ENCODE measurements at regions not wholly inside any gene's neighbourhood (a gene's known extent, or its start where the extent isn't known, plus 50 kb on each side); places are given as distances from the start of the nearest gene placed in this dataset.

- H3K9me3 ChIP-seq (ENCODE audit: low read length) = no peaks in the 10 kb centered on the region
- no peak overlapping the region for H2AFZ ChIP-seq (ENCODE audit: low read length)
- no peak overlapping the region for H3K9ac ChIP-seq (ENCODE audit: low read length)
- H3K79me2 ChIP-seq (ENCODE audit: insufficient read depth, low read length) = no peaks in the 10 kb centered on the region
- no peaks in the 10 kb centered on the region for H3F3A ChIP-seq (ENCODE audit: insufficient read depth, low read length)
- no peaks in the 10 kb centered on the region for H3K9me2 ChIP-seq (ENCODE audit: low read depth, low read length)
- H3K27me3 ChIP-seq (ENCODE audit: insufficient read depth, low read length) = no peaks in the 10 kb centered on the region
- H3K4me2 ChIP-seq (ENCODE audit: low read length) = no peak overlapping the region
- TF ChIP-seq EZH2 (IDR thresholded peaks at IDR 0.05; ENCODE audit: borderline replicate concordance, low read length) (no peak), CTCF (IDR thresholded peaks at IDR 0.05; ENCODE audit: low read length) (no peak)
- no peaks in the 10 kb centered on the region for H4K20me1 ChIP-seq (ENCODE audit: insufficient read depth, low read length)
- H3K4me3 ChIP-seq (ENCODE audit: low read depth, low read length, poor library complexity, severe bottlenecking) = no peak overlapping the region
- H3K36me3 ChIP-seq (ENCODE audit: insufficient read depth, low read length) = no peaks in the 10 kb centered on the region
- H3K27ac ChIP-seq (ENCODE audit: low read depth, low read length, poor library complexity, severe bottlenecking) = no peak overlapping the region
- no peaks in the 10 kb centered on the region for H3K4me1 ChIP-seq (ENCODE audit: insufficient read depth, low read length, severe bottlenecking)
These were observed 518.4 kb upstream of the UBE2E2 start for GRCh38 chr3:22684739-22685138.

- Histone ChIP-seq H4K20me1 (ENCODE audit: insufficient read depth, low read length) (no peaks in the 10 kb centered on the region), H3K4me2 (ENCODE audit: low read length) (no peak overlapping the region), H3K9me3 (ENCODE audit: low read length) (no peaks in the 10 kb centered on the region), H3K27ac (ENCODE audit: low read depth, low read length, poor library complexity, severe bottlenecking) (no peak overlapping the region), H3K4me1 (ENCODE audit: insufficient read depth, low read length, severe bottlenecking) (no peaks in the 10 kb centered on the region), H3K4me3 (ENCODE audit: low read depth, low read length, poor library complexity, severe bottlenecking) (no peak overlapping the region), H3K79me2 (ENCODE audit: insufficient read depth, low read length) (no peaks in the 10 kb centered on the region), H3K9ac (ENCODE audit: low read length) (no peak overlapping the region), H3K9me2 (ENCODE audit: low read depth, low read length) (no peaks in the 10 kb centered on the region), H3K36me3 (ENCODE audit: insufficient read depth, low read length) (no peaks in the 10 kb centered on the region), H2AFZ (ENCODE audit: low read length) (no peak overlapping the region), H3K27me3 (ENCODE audit: insufficient read depth, low read length) (no peaks in the 10 kb centered on the region), H3F3A (ENCODE audit: insufficient read depth, low read length) (no peaks in the 10 kb centered on the region)
- TF ChIP-seq CTCF (IDR thresholded peaks at IDR 0.05; ENCODE audit: low read length) = peak; percentile 38; the same call in 1 of the 2 replicates
- no peak for TF ChIP-seq EZH2 (IDR thresholded peaks at IDR 0.05; ENCODE audit: borderline replicate concordance, low read length)
These were observed 517.5 kb upstream of the UBE2E2 start for GRCh38 chr3:22685597-22685996.

GRCh38 chr3:22691407-22691806 lies 511.7 kb upstream of the UBE2E2 start:
- no peaks in the 10 kb centered on the region for H3K4me1 ChIP-seq (ENCODE audit: insufficient read depth, low read length, severe bottlenecking)
- H3K9me2 ChIP-seq (ENCODE audit: low read depth, low read length) = no peaks in the 10 kb centered on the region
- no peak overlapping the region for H3K4me3 ChIP-seq (ENCODE audit: low read depth, low read length, poor library complexity, severe bottlenecking)
- no peak overlapping the region for H3K9ac ChIP-seq (ENCODE audit: low read length)
- no peak overlapping the region for H3K4me2 ChIP-seq (ENCODE audit: low read length)
- no peaks in the 10 kb centered on the region for H3K9me3 ChIP-seq (ENCODE audit: low read length)
- no peaks in the 10 kb centered on the region for H3K27me3 ChIP-seq (ENCODE audit: insufficient read depth, low read length)
- H3K36me3 ChIP-seq (ENCODE audit: insufficient read depth, low read length) = no peaks in the 10 kb centered on the region
- H3K79me2 ChIP-seq (ENCODE audit: insufficient read depth, low read length) = no peaks in the 10 kb centered on the region
- no peak for TF ChIP-seq EZH2 (IDR thresholded peaks at IDR 0.05; ENCODE audit: borderline replicate concordance, low read length)
- TF ChIP-seq CTCF (IDR thresholded peaks at IDR 0.05; ENCODE audit: low read length) = no peak
- H3F3A ChIP-seq (ENCODE audit: insufficient read depth, low read length) = no peaks in the 10 kb centered on the region
- H2AFZ ChIP-seq (ENCODE audit: low read length) = no peak overlapping the region
- no peak overlapping the region for H3K27ac ChIP-seq (ENCODE audit: low read depth, low read length, poor library complexity, severe bottlenecking)
- no peaks in the 10 kb centered on the region for H4K20me1 ChIP-seq (ENCODE audit: insufficient read depth, low read length)
